ENCODE measurements at regions not wholly inside any gene's neighbourhood (a gene's known extent, or its start where the extent isn't known, plus 50 kb on each side); places are given as distances from the start of the nearest gene placed in this dataset.
"Not testable (repeated sequence)": the region's sequence is repeated elsewhere in the genome, so short reads cannot be mapped to it uniquely, and the experiment has no call there.

- no peak overlapping the region for H3K27ac ChIP-seq (ENCODE audit: low read depth, low read length)
- no peaks in the 10 kb centered on the region for H3F3A ChIP-seq (ENCODE audit: insufficient read depth)
- no peaks in the 10 kb centered on the region for H3K9me3 ChIP-seq (ENCODE audit: insufficient read depth, low read length)
- no peaks in the 10 kb centered on the region for H3K9me2 ChIP-seq (replicated peaks; ENCODE audit: insufficient read depth, low read length)
- no peaks in the 10 kb centered on the region for H3K36me3 ChIP-seq (ENCODE audit: low read length)
- no peaks in the 10 kb centered on the region for H3K27me3 ChIP-seq (ENCODE audit: low read length)
- no peaks in the 10 kb centered on the region for H3K79me2 ChIP-seq (ENCODE audit: insufficient read depth, low read length)
- H3K4me3 ChIP-seq (ENCODE audit: insufficient read depth, low read length, poor library complexity, severe bottlenecking) = no peak overlapping the region
- H4K20me1 ChIP-seq (ENCODE audit: low read depth, low read length) = no peaks in the 10 kb centered on the region
- no peak overlapping the region for H3K9ac ChIP-seq (ENCODE audit: low read length)
- TF ChIP-seq EZH2phosphoT487 (conservative IDR thresholded peaks at IDR 0.05; ENCODE audit: low read length) (no peak), CTCF (IDR thresholded peaks at IDR 0.05; ENCODE audit: insufficient read depth, low read length, poor library complexity, severe bottlenecking) (no peak)
- H2AFZ ChIP-seq (ENCODE audit: low read depth, low read length, severe bottlenecking) = no peak overlapping the region
- no peak overlapping the region for H3K4me2 ChIP-seq (ENCODE audit: low read depth, low read length, poor library complexity, severe bottlenecking)
These were observed 1126.4 kb upstream of the CITED2 start for GRCh38 chr6:140500849-140501248.

GRCh38 chr6:140499607-140500006 is 1125.2 kb upstream of the CITED2 start:
- H4K20me1 ChIP-seq (ENCODE audit: low read depth, low read length) = no peaks in the 10 kb centered on the region
- H3F3A ChIP-seq (ENCODE audit: insufficient read depth) = no peaks in the 10 kb centered on the region
- H3K4me2 ChIP-seq (ENCODE audit: low read depth, low read length, poor library complexity, severe bottlenecking) = no peak overlapping the region
- H3K9me3 ChIP-seq (ENCODE audit: insufficient read depth, low read length) = no peaks in the 10 kb centered on the region
- H3K27me3 ChIP-seq (ENCODE audit: low read length) = no peaks in the 10 kb centered on the region
- H3K4me3 ChIP-seq (ENCODE audit: insufficient read depth, low read length, poor library complexity, severe bottlenecking) = no peak overlapping the region
- H3K9me2 ChIP-seq (replicated peaks; ENCODE audit: insufficient read depth, low read length) = no peaks in the 10 kb centered on the region
- no peak overlapping the region for H3K27ac ChIP-seq (ENCODE audit: low read depth, low read length)
- no peak overlapping the region for H3K9ac ChIP-seq (ENCODE audit: low read length)
- no peak overlapping the region for H2AFZ ChIP-seq (ENCODE audit: low read depth, low read length, severe bottlenecking)
- no peaks in the 10 kb centered on the region for H3K79me2 ChIP-seq (ENCODE audit: insufficient read depth, low read length)
- H3K36me3 ChIP-seq (ENCODE audit: low read length) = no peaks in the 10 kb centered on the region
- TF ChIP-seq CTCF (IDR thresholded peaks at IDR 0.05; ENCODE audit: insufficient read depth, low read length, poor library complexity, severe bottlenecking) (no peak), EZH2phosphoT487 (conservative IDR thresholded peaks at IDR 0.05; ENCODE audit: low read length) (no peak)

DNA sequence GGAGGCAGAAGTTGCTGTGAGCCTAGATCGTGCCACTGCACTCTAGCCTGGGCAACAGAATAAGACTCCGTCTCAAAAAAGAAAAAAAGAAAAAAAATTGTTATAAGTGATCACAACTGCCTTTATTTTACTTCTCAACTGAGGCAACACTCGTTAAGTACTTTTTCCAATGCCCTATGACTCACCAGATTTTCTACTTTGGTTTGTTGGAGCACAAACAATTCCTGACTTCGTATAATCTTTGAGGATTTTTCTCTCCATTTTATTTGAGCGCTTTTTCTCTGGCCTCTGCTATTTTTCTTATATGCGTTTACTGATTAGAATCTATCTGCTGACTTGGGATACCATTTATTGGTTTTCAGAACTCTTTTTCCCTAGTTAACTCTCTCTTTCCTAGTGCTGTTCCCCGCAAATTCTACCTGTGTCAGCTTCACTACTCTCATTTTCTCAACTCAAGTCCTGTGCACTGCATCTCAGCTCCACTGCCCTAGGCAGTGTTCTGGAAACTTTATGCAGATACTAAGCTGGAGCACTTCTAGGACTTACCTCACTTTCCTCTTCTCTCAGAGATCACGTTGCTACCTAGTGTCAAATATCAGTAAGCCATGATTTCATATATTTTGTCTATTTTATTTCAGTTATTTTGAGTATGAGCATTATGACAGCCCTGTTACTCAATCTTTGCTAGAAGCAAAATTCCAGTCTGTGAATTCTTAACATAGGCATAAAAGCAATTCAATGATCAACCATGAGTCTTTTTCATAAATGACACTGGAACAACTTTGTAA is 1120.1 kb upstream of the CITED2 start:
- Histone ChIP-seq H4K20me1 (ENCODE audit: low read depth, low read length) (no peaks in the 10 kb centered on the region), H3K27me3 (ENCODE audit: low read length) (no peaks in the 10 kb centered on the region), H3K4me3 (ENCODE audit: insufficient read depth, low read length, poor library complexity, severe bottlenecking) (no peak overlapping the region), H2AFZ (ENCODE audit: low read depth, low read length, severe bottlenecking) (peak overlapping the region; percentile 64), H3K36me3 (ENCODE audit: low read length) (no peaks in the 10 kb centered on the region), H3K9me3 (ENCODE audit: insufficient read depth, low read length) (no peaks in the 10 kb centered on the region), H3K9me2 (replicated peaks; ENCODE audit: insufficient read depth, low read length) (no peaks in the 10 kb centered on the region), H3K79me2 (ENCODE audit: insufficient read depth, low read length) (no peaks in the 10 kb centered on the region), H3K9ac (ENCODE audit: low read length) (no peak overlapping the region), H3K27ac (ENCODE audit: low read depth, low read length) (no peak overlapping the region), H3F3A (ENCODE audit: insufficient read depth) (no peaks in the 10 kb centered on the region), H3K4me2 (ENCODE audit: low read depth, low read length, poor library complexity, severe bottlenecking) (no peak overlapping the region)
- TF ChIP-seq CTCF (IDR thresholded peaks at IDR 0.05; ENCODE audit: insufficient read depth, low read length, poor library complexity, severe bottlenecking) (no peak), EZH2phosphoT487 (conservative IDR thresholded peaks at IDR 0.05; ENCODE audit: low read length) (no peak)

- H3K27me3 ChIP-seq (ENCODE audit: low read length) = not testable (repeated sequence)
These were observed 1119.0 kb upstream of the CITED2 start for GRCh38 chr6:140493470-140493869.

More at GRCh38 chr6:140493470-140493869, 1119.0 kb upstream of the CITED2 start:
- not testable (repeated sequence) for H3K4me2 ChIP-seq (ENCODE audit: low read depth, low read length, poor library complexity, severe bottlenecking); H3K4me3 ChIP-seq (ENCODE audit: insufficient read depth, low read length, poor library complexity, severe bottlenecking); H3K9ac ChIP-seq (ENCODE audit: low read length); H3K9me2 ChIP-seq (replicated peaks; ENCODE audit: insufficient read depth, low read length); H3K9me3 ChIP-seq (ENCODE audit: insufficient read depth, low read length); H3K36me3 ChIP-seq (ENCODE audit: low read length); H3F3A ChIP-seq (ENCODE audit: insufficient read depth); H4K20me1 ChIP-seq (ENCODE audit: low read depth, low read length); H3K79me2 ChIP-seq (ENCODE audit: insufficient read depth, low read length); H3K27ac ChIP-seq (ENCODE audit: low read depth, low read length); H2AFZ ChIP-seq (ENCODE audit: low read depth, low read length, severe bottlenecking)
